ENCODE measurements at regions not wholly inside any gene's neighbourhood (a gene's known extent, or its start where the extent isn't known, plus 50 kb on each side); places are given as distances from the start of the nearest gene placed in this dataset.
"Not testable (repeated sequence)": the region's sequence is repeated elsewhere in the genome, so short reads cannot be mapped to it uniquely, and the experiment has no call there.

- DNase-seq (ENCODE audit: low spot score) = no peak
Measured at GRCh38 chr6:105882121-105882803, 203.9 kb upstream of the PRDM1 start.

GRCh38 chr6:105881608-105882007, 204.5 kb upstream of the PRDM1 start:
- no peak for DNase-seq (ENCODE audit: low spot score)

DNA sequence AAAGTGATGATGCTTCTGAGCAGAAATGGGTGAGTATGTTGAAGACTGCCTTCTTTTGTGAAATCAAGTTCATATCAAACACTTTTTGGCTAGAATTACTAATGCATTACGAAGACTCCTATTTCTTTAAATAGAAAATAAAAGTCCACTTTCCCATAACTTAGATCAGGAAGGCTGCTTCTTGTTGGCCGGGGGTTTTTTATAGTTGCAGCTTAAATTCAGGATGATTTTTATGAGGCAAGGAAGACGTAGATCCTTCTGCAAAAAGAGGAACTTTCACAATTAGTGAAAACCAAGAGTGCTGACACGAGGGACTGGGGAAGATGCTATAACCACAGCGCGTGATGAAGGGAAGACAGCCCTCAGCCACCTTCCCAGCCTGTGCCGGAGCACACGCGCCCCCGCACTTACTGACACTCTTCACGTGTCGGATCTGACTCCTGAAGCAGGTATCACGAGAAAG, 206.1 kb upstream of the PRDM1 start:
- DNase-seq (ENCODE audit: low spot score) = no peak

- no peak for DNase-seq (ENCODE audit: low spot score)
Measured at GRCh38 chr6:105879146-105879545, 207.0 kb upstream of the PRDM1 start.

- no peak for DNase-seq (ENCODE audit: low spot score)
Measured at GRCh38 chr6:105875974-105876640, 210.0 kb upstream of the PRDM1 start.

DNA sequence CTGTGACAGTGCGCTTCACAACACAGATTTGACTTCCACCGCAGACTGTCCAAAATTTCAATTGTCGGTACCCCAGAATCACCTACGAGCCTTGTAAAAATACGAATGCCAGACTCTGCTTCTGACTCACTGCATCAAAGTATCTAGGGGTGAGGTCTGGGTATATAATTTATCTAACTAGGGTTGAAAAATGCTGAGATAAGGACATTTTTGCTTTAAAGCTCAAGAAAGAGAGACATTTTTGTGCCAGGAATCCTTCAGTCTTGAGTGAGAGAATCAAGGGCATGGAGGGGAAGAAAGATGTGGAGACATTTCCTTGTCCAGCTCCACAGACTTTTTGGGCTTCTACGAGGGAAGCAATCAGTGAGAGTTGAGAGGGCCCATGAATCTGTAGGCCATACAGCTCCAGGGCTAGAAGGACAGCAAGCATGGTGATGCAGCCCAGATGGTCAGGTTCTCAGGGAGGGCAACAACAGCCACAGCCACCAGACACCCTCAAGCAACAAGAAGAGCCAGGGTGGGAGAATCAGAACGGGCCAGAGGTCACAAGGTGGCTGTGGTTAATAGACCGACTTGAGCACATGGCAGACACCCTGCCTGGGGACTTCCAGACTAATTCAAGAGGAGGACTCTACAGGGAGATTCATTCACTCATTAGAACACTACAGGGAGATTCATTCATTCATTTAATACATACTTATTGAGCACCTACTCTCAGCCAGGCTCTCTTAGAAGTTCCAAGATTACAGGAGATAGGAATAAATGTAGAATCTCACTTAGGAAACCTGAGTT, 211.1 kb upstream of the PRDM1 start:
- DNase-seq (ENCODE audit: low spot score) = no peak

DNA sequence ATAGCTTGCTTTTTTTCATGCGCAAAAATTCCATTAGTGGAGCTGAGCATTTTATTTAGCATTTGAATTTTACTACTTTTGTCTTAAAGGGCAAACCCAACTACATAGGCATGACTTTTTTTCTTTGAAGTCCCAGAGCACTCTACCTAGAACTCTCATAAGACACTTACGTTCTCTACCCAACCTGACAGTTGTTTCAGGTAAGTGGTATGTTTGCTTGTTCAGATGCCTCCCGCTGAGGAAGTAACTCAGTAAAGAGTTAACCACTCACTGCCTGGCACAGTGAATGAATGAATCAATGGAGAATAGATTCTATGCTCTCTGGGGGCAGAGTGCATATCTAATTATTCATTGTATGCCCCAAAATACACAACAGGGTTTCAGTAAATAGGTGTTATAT, 212.3 kb upstream of the PRDM1 start:
- no peak for DNase-seq (ENCODE audit: low spot score)

DNA sequence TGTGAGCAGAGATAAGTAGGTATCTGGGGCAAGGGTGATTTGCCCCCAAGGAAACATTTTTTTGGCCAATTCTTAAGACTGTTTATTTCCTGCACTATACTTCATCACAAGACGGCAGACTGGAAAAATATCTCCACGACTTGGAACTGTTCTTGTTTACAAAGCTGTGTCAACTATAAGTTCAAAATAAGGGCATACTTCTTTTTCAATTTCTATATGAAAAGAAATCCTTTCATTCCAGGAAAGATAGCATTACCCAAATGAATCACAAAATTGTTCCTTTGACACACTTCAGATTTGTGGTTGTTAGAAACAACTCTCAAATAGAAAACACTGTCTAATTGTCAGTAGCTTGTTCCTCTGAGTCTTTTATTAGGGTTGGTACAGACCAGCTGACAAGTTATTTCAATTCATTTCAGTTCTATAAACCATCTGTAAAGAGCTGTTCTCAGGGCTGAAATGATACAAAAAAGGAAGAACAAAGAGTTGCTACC, 212.9 kb upstream of the PRDM1 start:
- DNase-seq (ENCODE audit: low spot score) = no peak

DNA sequence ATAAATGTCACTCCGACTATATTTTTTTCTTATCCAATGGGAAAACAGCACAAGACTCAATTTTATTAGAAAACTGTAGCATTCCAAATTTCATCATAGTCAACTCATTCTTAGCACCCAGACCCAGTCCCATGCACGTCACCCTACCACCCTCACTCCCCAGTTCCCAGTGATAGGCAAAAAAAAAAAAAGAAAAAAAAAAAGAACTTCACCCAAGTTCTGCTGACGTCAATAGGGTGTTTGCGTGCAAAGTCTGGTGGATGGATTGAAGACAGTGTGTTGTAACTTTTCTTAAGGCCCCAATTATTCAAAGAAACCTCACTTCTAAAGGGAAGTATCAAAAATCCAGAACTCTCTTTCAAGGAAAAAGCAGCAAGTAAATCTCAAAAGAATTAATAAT, 213.9 kb upstream of the PRDM1 start:
- no peak for DNase-seq (ENCODE audit: low spot score)

GRCh38 chr6:105871542-105871941, 214.6 kb upstream of the PRDM1 start:
- no peak for DNase-seq (ENCODE audit: low spot score)

DNA sequence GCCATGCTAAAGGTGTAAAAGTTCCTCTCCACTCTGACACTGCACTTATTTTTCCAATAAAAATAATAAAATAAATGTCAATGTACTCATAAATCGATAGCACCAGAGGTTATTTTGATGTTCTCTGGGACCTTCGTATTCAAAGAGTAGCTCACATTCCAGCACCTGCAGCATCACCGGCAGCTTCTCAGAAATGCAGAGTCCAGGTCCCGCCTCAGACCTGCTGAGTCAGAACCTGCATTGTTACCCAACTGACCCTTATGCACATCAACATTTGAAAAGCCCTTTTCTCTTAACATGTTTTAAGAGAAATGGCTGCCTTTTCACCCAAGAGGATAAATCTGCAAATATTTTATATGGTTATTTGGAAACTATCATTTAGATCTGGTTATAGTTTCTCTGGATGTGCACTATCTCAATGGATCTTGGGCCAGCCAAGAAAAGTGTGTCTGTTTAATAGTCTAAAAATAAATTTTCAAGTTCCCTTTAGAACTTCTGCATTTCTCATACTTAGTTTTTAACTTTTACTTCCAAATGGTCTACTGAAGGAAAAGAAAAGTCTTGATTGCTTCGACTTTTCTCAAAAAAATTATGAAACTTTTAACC, 216.2 kb upstream of the PRDM1 start:
- no peak for DNase-seq (ENCODE audit: low spot score)

- no peak for DNase-seq (ENCODE audit: low spot score)
Measured at GRCh38 chr6:105868823-105869460, 217.2 kb upstream of the PRDM1 start.

DNA sequence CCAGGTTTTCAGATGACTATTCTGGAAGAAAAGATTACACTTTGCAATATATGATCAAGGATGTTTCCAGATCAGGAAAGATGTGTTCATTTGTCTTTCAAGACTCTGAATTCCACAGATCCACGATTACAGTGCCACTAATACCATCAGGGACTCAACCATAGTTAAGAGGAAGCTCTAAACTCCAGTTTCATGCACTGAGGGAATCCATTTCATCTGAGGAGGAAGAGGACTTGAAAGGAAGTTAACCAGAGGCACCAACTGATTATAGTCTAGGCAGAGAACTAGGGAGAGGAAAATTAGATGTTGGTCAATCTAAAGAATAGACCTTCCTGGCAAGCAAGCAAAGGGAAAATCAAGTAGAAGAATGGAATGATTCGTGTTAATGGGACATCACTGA, 218.3 kb upstream of the PRDM1 start:
- no peak for DNase-seq (ENCODE audit: low spot score)

DNA sequence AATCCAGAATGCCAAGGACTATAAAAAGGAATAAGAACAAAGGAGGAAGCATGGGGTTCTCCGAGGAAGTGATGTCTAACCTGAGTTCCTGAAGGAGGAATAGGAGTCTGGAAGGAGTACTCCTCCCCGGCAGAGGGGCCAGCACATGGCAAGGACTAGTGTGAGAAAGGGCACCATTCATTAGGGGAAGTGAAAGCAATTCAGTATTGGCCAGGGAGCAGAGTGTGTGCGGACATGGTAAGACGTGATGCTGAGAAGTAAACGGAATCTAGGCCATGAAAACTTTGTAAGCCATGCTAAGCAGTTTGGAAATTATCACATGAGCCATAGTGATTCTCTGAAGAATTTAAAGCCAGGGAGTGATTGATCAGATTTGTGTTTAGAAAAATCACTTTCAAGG, 218.9 kb upstream of the PRDM1 start:
- DNase-seq (ENCODE audit: low spot score) = no peak

- DNase-seq (ENCODE audit: low spot score) = no peak
Measured at GRCh38 chr6:105862936-105863607, 223.1 kb upstream of the PRDM1 start.

- not testable (repeated sequence) for DNase-seq (ENCODE audit: low spot score)
Measured at GRCh38 chr6:105860927-105861326, 225.2 kb upstream of the PRDM1 start.

GRCh38 chr6:105859457-105859856, 226.7 kb upstream of the PRDM1 start:
- no peak for DNase-seq (ENCODE audit: low spot score)

GRCh38 chr6:105858639-105859038, 227.5 kb upstream of the PRDM1 start:
- DNase-seq (ENCODE audit: low spot score) = not testable (repeated sequence)

GRCh38 chr6:105855433-105855832, 230.7 kb upstream of the PRDM1 start:
- no peak for DNase-seq (ENCODE audit: low spot score)

DNA sequence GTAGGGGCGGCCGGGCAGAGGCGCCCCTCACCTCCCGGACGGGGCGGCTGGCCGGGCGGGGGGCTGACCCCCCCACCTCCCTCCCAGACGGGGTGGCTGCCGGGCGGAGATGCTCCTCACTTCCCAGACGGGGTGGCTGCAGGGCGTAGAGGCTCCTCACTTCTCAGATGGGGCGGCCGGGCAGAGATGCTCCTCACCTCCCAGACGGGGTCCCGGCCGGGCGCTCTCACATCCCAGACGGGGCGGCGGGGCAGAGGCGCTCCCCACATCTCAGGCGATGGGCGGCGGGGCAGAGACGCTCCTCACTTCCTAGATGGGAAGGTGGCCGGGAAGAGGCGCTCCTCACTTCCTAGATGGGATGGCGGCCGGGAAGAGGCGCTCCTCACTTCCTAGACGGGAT, 232.2 kb upstream of the PRDM1 start:
- DNase-seq (ENCODE audit: low spot score) = not testable (repeated sequence)

DNA sequence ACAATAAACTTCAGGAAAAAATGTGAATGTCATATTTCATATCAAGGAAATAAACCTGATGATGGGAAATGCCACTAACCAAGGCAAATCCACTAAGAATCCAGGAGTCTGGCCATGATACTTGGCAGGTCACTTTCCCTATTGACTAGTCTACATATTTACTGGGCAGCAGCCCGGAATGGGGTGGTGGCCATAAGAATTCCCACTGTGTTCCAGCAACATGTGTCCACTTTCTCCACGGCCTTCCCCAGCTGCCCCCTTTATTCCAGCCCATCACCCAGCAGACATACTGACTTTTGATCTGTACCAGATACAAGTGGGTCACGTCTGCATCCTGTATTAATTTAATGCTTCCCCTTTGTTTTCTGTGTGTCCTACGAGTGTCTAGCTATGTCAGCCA, 234.5 kb upstream of the PRDM1 start:
- no peak for DNase-seq (ENCODE audit: low spot score)
